ENCODE measurements at regions not wholly inside any gene's neighbourhood (a gene's known extent, or its start where the extent isn't known, plus 50 kb on each side); places are given as distances from the start of the nearest gene placed in this dataset.

GRCh38 chr6:132199343-132199742, 201.9 kb downstream of the MOXD1 start:
- no peaks in the 10 kb centered on the region for H3K27me3 ChIP-seq
- peak overlapping the region; percentile 2 to 38 for H3K27ac ChIP-seq
- H3K4me3 ChIP-seq: no peak overlapping the region
- no peak for DNase-seq (ENCODE audit: low spot score)
- H3K4me1 ChIP-seq: no peaks in the 10 kb centered on the region
- peaks cover 0 to 3% of the 10 kb centered on the region in 2 donors for H3K9me3 ChIP-seq
- H3K36me3 ChIP-seq: no peaks in the 10 kb centered on the region
- no peak for TF ChIP-seq CTCF (IDR thresholded peaks at IDR 0.05)

- Histone ChIP-seq H3K4me1 (no peaks in the 10 kb centered on the region), H3K4me3 (no peak overlapping the region), H3K27me3 (no peaks in the 10 kb centered on the region), H3K36me3 (no peaks in the 10 kb centered on the region), H3K27ac (peak overlapping the region in 1 of 2 donors; percentile 38), H3K9me3 (peaks cover 0 to 3% of the 10 kb centered on the region in 2 donors)
- no peak for DNase-seq (ENCODE audit: low spot score)
- TF ChIP-seq CTCF (IDR thresholded peaks at IDR 0.05): no peak
Measured at GRCh38 chr6:132198896-132199295, 202.4 kb downstream of the MOXD1 start.

GRCh38 chr6:132198040-132198439, 203.2 kb downstream of the MOXD1 start:
- TF ChIP-seq CTCF (IDR thresholded peaks at IDR 0.05): no peak
- Histone ChIP-seq H3K27me3 (no peaks in the 10 kb centered on the region), H3K4me3 (no peak overlapping the region), H3K4me1 (no peaks in the 10 kb centered on the region), H3K36me3 (no peaks in the 10 kb centered on the region), H3K9me3 (peaks cover 0 to 3% of the 10 kb centered on the region in 2 donors), H3K27ac (no peak overlapping the region)
- no peak for DNase-seq (ENCODE audit: low spot score)

GRCh38 chr6:132194529-132194928, 206.7 kb downstream of the MOXD1 start:
- Histone ChIP-seq H3K36me3 (no peaks in the 10 kb centered on the region), H3K27me3 (no peaks in the 10 kb centered on the region), H3K4me1 (peaks cover 0 to 12% of the 10 kb centered on the region in 2 donors), H3K9me3 (peaks cover 0 to 3% of the 10 kb centered on the region in 2 donors), H3K4me3 (no peak overlapping the region), H3K27ac (no peak overlapping the region)
- DNase-seq (ENCODE audit: low spot score): no peak
- TF ChIP-seq CTCF (IDR thresholded peaks at IDR 0.05): no peak

GRCh38 chr6:132192631-132193030, 208.6 kb downstream of the MOXD1 start:
- H3K27me3 ChIP-seq: no peaks in the 10 kb centered on the region
- H3K36me3 ChIP-seq: no peaks in the 10 kb centered on the region
- no peak for DNase-seq (ENCODE audit: low spot score)
- H3K27ac ChIP-seq: no peak overlapping the region
- TF ChIP-seq CTCF (IDR thresholded peaks at IDR 0.05): no peak
- H3K4me1 ChIP-seq: peaks cover 0 to 12% of the 10 kb centered on the region in 2 donors
- peaks cover 0 to 3% of the 10 kb centered on the region in 2 donors for H3K9me3 ChIP-seq
- no peak overlapping the region for H3K4me3 ChIP-seq

GRCh38 chr6:132190815-132191175, 210.5 kb downstream of the MOXD1 start:
- no peak for TF ChIP-seq CTCF (IDR thresholded peaks at IDR 0.05)
- Histone ChIP-seq H3K4me3 (no peak overlapping the region), H3K27ac (peak overlapping the region; percentile 16 to 49), H3K4me1 (peaks cover 0 to 12% of the 10 kb centered on the region in 2 donors), H3K36me3 (no peaks in the 10 kb centered on the region), H3K27me3 (no peaks in the 10 kb centered on the region), H3K9me3 (peaks cover 0 to 3% of the 10 kb centered on the region in 2 donors)
- no peak for DNase-seq (ENCODE audit: low spot score)
